ENCODE measurements at regions not wholly inside any gene's neighbourhood (a gene's known extent, or its start where the extent isn't known, plus 50 kb on each side); places are given as distances from the start of the nearest gene placed in this dataset.

DNA sequence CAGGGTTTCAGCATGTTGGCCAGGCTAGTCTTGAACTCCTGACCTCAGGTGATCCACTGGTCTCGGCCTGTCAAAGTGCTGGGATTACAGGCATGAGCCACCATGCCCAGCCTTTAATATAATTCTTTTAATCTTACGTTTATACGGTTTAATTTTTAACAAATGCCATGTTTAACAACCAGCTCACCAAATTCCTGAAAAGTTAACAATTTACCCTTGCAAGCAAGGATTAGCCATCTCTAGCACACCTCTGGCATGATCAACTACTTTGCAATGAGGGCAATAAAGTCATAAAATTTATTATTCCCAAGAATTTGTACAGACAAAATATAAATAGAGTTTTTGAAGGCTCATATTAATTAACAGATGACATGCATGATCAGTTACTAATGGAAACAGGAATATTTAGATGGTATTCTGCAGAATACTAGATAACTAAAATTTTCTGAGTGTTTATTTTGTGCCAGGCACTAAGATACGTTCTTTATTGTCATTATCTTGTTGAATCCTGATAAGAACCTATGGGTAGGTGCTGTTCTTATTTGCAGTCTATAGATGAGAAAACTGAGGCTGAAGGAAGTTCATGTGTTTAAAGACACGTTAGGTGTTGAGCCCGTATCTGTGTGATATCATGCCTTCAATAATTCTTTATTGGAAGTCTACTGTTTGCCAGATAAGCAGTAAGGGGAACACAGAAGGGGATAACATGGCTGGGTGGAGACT lies 190.1 kb downstream of the CDCA7 start:
- TF ChIP-seq, protein P1, sequence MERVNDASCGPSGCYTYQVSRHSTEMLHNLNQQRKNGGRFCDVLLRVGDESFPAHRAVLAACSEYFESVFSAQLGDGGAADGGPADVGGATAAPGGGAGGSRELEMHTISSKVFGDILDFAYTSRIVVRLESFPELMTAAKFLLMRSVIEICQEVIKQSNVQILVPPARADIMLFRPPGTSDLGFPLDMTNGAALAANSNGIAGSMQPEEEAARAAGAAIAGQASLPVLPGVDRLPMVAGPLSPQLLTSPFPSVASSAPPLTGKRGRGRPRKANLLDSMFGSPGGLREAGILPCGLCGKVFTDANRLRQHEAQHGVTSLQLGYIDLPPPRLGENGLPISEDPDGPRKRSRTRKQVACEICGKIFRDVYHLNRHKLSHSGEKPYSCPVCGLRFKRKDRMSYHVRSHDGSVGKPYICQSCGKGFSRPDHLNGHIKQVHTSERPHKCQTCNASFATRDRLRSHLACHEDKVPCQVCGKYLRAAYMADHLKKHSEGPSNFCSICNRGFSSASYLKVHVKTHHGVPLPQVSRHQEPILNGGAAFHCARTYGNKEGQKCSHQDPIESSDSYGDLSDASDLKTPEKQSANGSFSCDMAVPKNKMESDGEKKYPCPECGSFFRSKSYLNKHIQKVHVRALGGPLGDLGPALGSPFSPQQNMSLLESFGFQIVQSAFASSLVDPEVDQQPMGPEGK (CRISPR knock-in tag; IDR thresholded peaks at IDR 0.05; ENCODE audit: borderline replicate concordance): no peak
- TF ChIP-seq SNAI2 (CRISPR knock-in tag; IDR thresholded peaks at IDR 0.05): no peak

Data from SK-N-SH treated with all-trans-retinoic acid at 6 μM for 48 hours (cell line).